Myocyte (in vitro differentiated cells): ENCODE measurements at regions not wholly inside any gene's neighbourhood (a gene's known extent, or its start where the extent isn't known, plus 50 kb on each side); places are given as distances from the start of the nearest gene placed in this dataset.

Source experiments
- DNase-seq: peaks from one replicate; pipeline ENCODE4 v3.0.0-alpha.2; 2012; ENCODE audit warnings: low read depth

GRCh38 chr7:47045207-47046051, 536.5 kb downstream of the TNS3 start:
- peak; percentile 29 for DNase-seq

- DNase-seq: peak; percentile 51
Observed at GRCh38 chr7:47044625-47045024, 537.3 kb downstream of the TNS3 start.

- DNase-seq: no peak
Observed at GRCh38 chr7:47043304-47043703, 538.6 kb downstream of the TNS3 start.

GRCh38 chr7:47042669-47043068, 539.2 kb downstream of the TNS3 start:
- DNase-seq: no peak

- DNase-seq: peak; percentile 9
Observed at GRCh38 chr7:47040795-47041347, 541.0 kb downstream of the TNS3 start.

- DNase-seq: peak; percentile 27
Observed at GRCh38 chr7:47039904-47040303, 542.0 kb downstream of the TNS3 start.

GRCh38 chr7:47039089-47039648, 542.7 kb downstream of the TNS3 start:
- DNase-seq: no peak

GRCh38 chr7:47038621-47039020, 543.3 kb downstream of the TNS3 start:
- DNase-seq: no peak

- no peak for DNase-seq
Observed at GRCh38 chr7:47037607-47038006, 544.3 kb downstream of the TNS3 start.

- no peak for DNase-seq
Observed at GRCh38 chr7:47036909-47037308, 545.0 kb downstream of the TNS3 start.

- no peak for DNase-seq
Observed at GRCh38 chr7:47035522-47035921, 546.4 kb downstream of the TNS3 start.

- peak; percentile 88 for DNase-seq
Observed at GRCh38 chr7:47034180-47034579, 547.7 kb downstream of the TNS3 start.

GRCh38 chr7:47032536-47032908, 549.4 kb downstream of the TNS3 start:
- no peak for DNase-seq

GRCh38 chr7:47031786-47032535, 550.0 kb downstream of the TNS3 start:
- DNase-seq: peak; percentile 49

GRCh38 chr7:47028284-47028683, 553.6 kb downstream of the TNS3 start:
- no peak for DNase-seq

- DNase-seq: no peak
Observed at GRCh38 chr7:47027695-47028240, 554.1 kb downstream of the TNS3 start.

- DNase-seq: no peak
Observed at GRCh38 chr7:47026780-47027361, 555.0 kb downstream of the TNS3 start.

- no peak for DNase-seq
Observed at GRCh38 chr7:47024991-47025390, 556.9 kb downstream of the TNS3 start.

GRCh38 chr7:47008461-47008860, 573.5 kb downstream of the TNS3 start:
- peak; percentile 29 for DNase-seq

- no peak for DNase-seq
Observed at GRCh38 chr7:47007471-47007870, 574.4 kb downstream of the TNS3 start.

- DNase-seq: no peak
Observed at GRCh38 chr7:47000561-47000960, 581.4 kb downstream of the TNS3 start.
